Smooth muscle cell (in vitro differentiated cells): ENCODE measurements at regions not wholly inside any gene's neighbourhood (a gene's known extent, or its start where the extent isn't known, plus 50 kb on each side); places are given as distances from the start of the nearest gene placed in this dataset.
A peak's percentile ranks its signal among the peaks of the same experiment; 100 is the strongest.

Experiments used
- DNase-seq: peaks from one replicate; lab custom pipeline; 2025; ENCODE audit not compliant: unreplicated experiment; lab: John Stamatoyannopoulos, UW
- H2AFZ ChIP-seq: fragments of 200-600 bp; sonication (generic); 2 replicates; pipeline ENCODE4 v1.6.0; 2016; ENCODE audit warnings: antibody characterized with exemption, low read depth, mild to moderate bottlenecking
- H3F3A ChIP-seq: fragments of 200-600 bp; sonication (generic); 2 replicates; pipeline ENCODE4 v1.6.0; 2017; ENCODE audit warnings: antibody characterized with exemption, low read depth
- H3K27ac ChIP-seq: fragments of 200-600 bp; sonication (generic); 2 replicates; pipeline ENCODE4 v1.5.1; 2016; ENCODE audit warnings: low read depth, mild to moderate bottlenecking
- H3K27me3 ChIP-seq: fragments of 200-600 bp; sonication (generic); 2 replicates; pipeline ENCODE4 v1.6.1; 2016; ENCODE audit warnings: low read depth, mild to moderate bottlenecking
- H3K36me3 ChIP-seq: fragments of 200-600 bp; sonication (generic); 2 replicates; pipeline ENCODE4 v1.5.1; 2016; ENCODE audit warnings: low read depth
- H3K4me1 ChIP-seq: fragments of 200-600 bp; sonication (generic); 2 replicates; pipeline ENCODE4 v1.5.1; 2016; ENCODE audit warnings: low read depth
- H3K4me2 ChIP-seq: fragments of 200-600 bp; sonication (generic); 2 replicates; pipeline ENCODE4 v1.6.0; 2016; ENCODE audit warnings: mild to moderate bottlenecking
- H3K4me3 ChIP-seq: fragments of 200-600 bp; sonication (generic); 2 replicates; pipeline ENCODE4 v1.5.1; 2016; ENCODE audit warnings: mild to moderate bottlenecking
- H3K79me2 ChIP-seq: fragments of 200-600 bp; sonication (generic); 2 replicates; pipeline ENCODE4 v1.6.0; 2016; ENCODE audit warnings: low read depth, mild to moderate bottlenecking
- H3K9ac ChIP-seq: fragments of 200-600 bp; sonication (generic); 2 replicates; pipeline ENCODE4 v1.6.0; 2016; ENCODE audit warnings: low read depth
- H3K9me3 ChIP-seq: fragments of 200-600 bp; sonication (generic); replicated peaks from 2 replicates; pipeline ENCODE4 v1.5.1; 2016; ENCODE audit warnings: low read depth
- H4K20me1 ChIP-seq: fragments of 200-600 bp; sonication (generic); 2 replicates; pipeline ENCODE4 v1.6.0; 2016; ENCODE audit warnings: low read depth
- WGBS: methylation state at CpG from one replicate; pipeline ENCODE4 v1.1.7; 2016; ENCODE audit warnings: low lambda C conversion rate; 5-methylcytosine and 5-hydroxymethylcytosine counted together
- TF ChIP-seq, protein P1 (sequence below): fragments of 200-600 bp; sonication (generic); IDR thresholded peaks from 2 replicates; pipeline ENCODE4 v1.5.1; 2017; ENCODE audit warnings: borderline replicate concordance, mild to moderate bottlenecking, antibody characterized with exemption; ENCODE audit not compliant: insufficient read depth, poor library complexity, severe bottlenecking

DNA sequence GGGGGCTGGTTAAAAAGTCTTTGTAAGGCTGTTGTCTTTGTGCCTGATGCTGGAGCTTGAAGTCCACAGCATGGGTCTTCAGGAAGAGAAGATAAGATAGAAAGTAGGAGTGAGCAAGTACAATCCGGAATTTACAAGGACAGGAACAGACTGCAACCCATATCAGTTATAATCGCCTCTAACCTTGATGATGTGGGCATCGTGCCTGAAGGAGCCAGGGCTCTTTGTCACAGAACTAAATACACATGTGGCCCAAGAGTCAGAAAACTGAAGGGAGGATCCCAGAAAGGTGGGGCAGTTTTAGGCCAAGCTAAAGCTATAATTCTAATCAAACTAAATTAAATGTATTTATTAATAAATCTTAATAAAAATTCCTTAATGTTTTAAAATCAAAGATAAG is 132.2 kb downstream of the TMCO5A start:
- H4K20me1 ChIP-seq: no peaks in the 10 kb centered on the region
- WGBS: 47% methylated on average over 3 of the region's 3 CpGs
- TF ChIP-seq, protein P1, sequence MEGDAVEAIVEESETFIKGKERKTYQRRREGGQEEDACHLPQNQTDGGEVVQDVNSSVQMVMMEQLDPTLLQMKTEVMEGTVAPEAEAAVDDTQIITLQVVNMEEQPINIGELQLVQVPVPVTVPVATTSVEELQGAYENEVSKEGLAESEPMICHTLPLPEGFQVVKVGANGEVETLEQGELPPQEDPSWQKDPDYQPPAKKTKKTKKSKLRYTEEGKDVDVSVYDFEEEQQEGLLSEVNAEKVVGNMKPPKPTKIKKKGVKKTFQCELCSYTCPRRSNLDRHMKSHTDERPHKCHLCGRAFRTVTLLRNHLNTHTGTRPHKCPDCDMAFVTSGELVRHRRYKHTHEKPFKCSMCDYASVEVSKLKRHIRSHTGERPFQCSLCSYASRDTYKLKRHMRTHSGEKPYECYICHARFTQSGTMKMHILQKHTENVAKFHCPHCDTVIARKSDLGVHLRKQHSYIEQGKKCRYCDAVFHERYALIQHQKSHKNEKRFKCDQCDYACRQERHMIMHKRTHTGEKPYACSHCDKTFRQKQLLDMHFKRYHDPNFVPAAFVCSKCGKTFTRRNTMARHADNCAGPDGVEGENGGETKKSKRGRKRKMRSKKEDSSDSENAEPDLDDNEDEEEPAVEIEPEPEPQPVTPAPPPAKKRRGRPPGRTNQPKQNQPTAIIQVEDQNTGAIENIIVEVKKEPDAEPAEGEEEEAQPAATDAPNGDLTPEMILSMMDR: no peak
- H3K4me3 ChIP-seq: no peak overlapping the region
- H3K27ac ChIP-seq: no peak overlapping the region
- peaks cover 39% of the 10 kb centered on the region for H3K4me1 ChIP-seq
- H3K9ac ChIP-seq: no peak overlapping the region
- DNase-seq: no peak
- no peak overlapping the region for H3K4me2 ChIP-seq
- no peaks in the 10 kb centered on the region for H3K79me2 ChIP-seq
- peaks cover 11% of the 10 kb centered on the region for H3F3A ChIP-seq
- no peaks in the 10 kb centered on the region for H3K27me3 ChIP-seq
- H2AFZ ChIP-seq: no peak overlapping the region
- no peaks in the 10 kb centered on the region for H3K36me3 ChIP-seq
- no peaks in the 10 kb centered on the region for H3K9me3 ChIP-seq

DNA sequence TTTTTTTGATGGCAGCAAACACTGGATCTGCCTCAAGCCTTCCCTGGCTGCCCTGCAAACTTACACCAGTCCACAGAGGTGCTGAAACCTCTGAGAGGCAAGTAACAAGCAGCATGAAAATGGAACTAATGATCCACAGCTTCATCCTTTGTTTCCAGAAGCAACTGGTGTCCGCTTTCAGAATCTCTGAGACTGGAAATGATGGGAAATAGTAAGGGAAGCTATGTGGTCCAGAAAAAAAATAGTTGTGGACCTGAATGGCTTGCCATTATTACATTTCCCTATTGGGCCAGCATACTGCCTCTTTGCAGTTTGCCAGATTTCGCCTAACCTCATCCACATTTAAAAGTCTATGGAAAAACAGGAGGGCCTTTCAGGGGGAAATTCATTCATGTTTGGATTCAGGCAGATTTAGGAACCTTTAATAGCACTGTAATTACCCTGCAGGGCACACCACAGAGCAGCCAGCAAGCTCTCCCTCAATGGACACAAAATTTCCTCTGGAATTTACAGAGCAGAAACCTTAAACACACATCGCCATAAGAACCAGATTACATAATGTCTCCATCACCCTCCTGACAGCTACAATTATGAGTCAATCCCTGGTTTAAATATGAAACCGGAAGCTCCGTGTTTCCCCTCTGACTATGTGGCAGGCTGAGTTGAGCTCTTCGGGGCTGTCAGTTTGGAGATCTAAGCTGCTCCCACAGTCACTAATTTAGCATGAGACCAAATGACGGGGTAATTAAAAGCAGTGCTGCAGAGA is 134.4 kb downstream of the TMCO5A start:
- no peak for DNase-seq

DNA sequence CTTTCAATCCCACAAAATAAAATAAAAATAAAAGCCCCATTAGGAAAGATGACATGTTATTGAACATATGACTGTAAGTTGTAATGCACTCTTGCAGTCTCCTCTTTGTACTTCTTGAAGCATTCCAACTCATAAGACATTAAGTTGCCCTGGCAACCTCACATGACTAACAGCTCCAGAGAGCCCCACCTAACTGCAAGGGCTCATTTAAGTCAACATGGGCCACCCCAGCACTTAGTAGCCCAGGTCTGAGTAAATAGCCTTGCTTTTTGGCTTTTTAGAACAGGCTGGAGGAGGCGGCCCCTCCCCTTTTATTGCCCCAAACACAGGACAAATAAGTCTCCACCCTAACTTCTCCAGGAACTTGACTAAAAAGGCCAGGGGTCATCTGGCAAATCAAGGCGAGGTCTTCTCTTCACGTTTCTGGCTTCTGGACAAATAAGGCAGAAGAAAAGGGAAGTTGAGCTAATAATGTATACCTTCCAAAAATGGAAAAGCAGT is 135.1 kb downstream of the TMCO5A start:
- no peaks in the 10 kb centered on the region for H3K36me3 ChIP-seq
- H3K9me3 ChIP-seq: no peaks in the 10 kb centered on the region
- DNase-seq: no peak
- peaks cover 30% of the 10 kb centered on the region for H3F3A ChIP-seq
- peak overlapping the region; percentile 85 for H3K4me2 ChIP-seq
- peak overlapping the region; percentile 2 for H2AFZ ChIP-seq
- TF ChIP-seq, protein P1: no peak
- no peaks in the 10 kb centered on the region for H4K20me1 ChIP-seq
- no peaks in the 10 kb centered on the region for H3K79me2 ChIP-seq
- H3K4me3 ChIP-seq: peak overlapping the region; percentile 39
- H3K9ac ChIP-seq: peak overlapping the region; percentile 90
- WGBS: 34% methylated on average over 3 of the region's 3 CpGs
- peak overlapping the region; percentile 97 for H3K27ac ChIP-seq
- H3K4me1 ChIP-seq: peaks cover 60% of the 10 kb centered on the region
- H3K27me3 ChIP-seq: no peaks in the 10 kb centered on the region

More for the DNA sequence above, 134.4 kb downstream of the TMCO5A start:
- H3F3A ChIP-seq: peaks cover 29% of the 10 kb centered on the region
- H4K20me1 ChIP-seq: no peaks in the 10 kb centered on the region
- peak overlapping the region; percentile 39 for H3K4me3 ChIP-seq
- no peaks in the 10 kb centered on the region for H3K27me3 ChIP-seq
- H3K4me1 ChIP-seq: peaks cover 54% of the 10 kb centered on the region
- H3K27ac ChIP-seq: peak overlapping the region; percentile 97
- H3K36me3 ChIP-seq: no peaks in the 10 kb centered on the region
- 18% methylated on average over 7 of the region's 7 CpGs for WGBS
- TF ChIP-seq, protein P1: no peak
- H3K9me3 ChIP-seq: no peaks in the 10 kb centered on the region
- no peaks in the 10 kb centered on the region for H3K79me2 ChIP-seq
- no peak overlapping the region for H2AFZ ChIP-seq
- H3K9ac ChIP-seq: peak overlapping the region; percentile 90
- H3K4me2 ChIP-seq: peak overlapping the region; percentile 85

DNA sequence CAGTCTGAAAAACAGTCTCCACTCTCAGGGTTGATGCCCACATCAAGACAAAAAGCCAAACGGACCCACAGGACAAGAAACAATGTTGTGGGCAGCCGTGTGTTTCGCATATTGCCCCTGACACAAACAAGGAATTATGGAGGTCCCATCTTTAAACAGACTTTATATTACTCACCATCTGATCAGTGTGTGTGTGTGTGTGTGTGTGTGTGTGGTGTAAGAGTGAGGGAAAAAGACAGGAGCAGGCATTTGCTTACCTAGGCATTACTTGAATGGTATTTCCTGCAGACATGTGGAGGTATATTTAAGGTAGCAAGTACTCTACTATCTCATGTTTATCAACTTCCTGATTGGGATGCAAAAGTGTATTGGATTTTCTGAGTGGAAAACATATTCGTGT is 136.3 kb downstream of the TMCO5A start:
- Histone ChIP-seq H3K27ac (peak overlapping the region; percentile 97), H3K4me2 (no peak overlapping the region), H2AFZ (no peak overlapping the region), H3K4me3 (no peak overlapping the region), H3K9me3 (no peaks in the 10 kb centered on the region), H4K20me1 (no peaks in the 10 kb centered on the region), H3K36me3 (no peaks in the 10 kb centered on the region), H3K4me1 (peaks cover 60% of the 10 kb centered on the region), H3K27me3 (no peaks in the 10 kb centered on the region), H3F3A (peaks cover 30% of the 10 kb centered on the region), H3K9ac (no peak overlapping the region), H3K79me2 (no peaks in the 10 kb centered on the region)
- WGBS: 85% methylated on average over 4 of the region's 4 CpGs
- DNase-seq: no peak
- TF ChIP-seq, protein P1: no peak
